NCI-H69 (cell line): ENCODE measurements at regions not wholly inside any gene's neighbourhood (a gene's known extent, or its start where the extent isn't known, plus 50 kb on each side); places are given as distances from the start of the nearest gene placed in this dataset.
"Not testable (repeated sequence)": the region's sequence is repeated elsewhere in the genome, so short reads cannot be mapped to it uniquely, and the experiment has no call there.

Source experiments
- DNase-seq: peaks from one replicate; lab custom pipeline; 2025; lab: John Stamatoyannopoulos, UW

GRCh38 chr22:40094485-40094884 is 83.2 kb upstream of the TNRC6B start:
- DNase-seq: no peak

GRCh38 chr22:40099887-40100286 is 77.8 kb upstream of the TNRC6B start:
- DNase-seq: not testable (repeated sequence)

- no peak for DNase-seq
These were observed 72.0 kb upstream of the TNRC6B start for GRCh38 chr22:40105755-40106154.

GRCh38 chr22:40107244-40107643 is 70.5 kb upstream of the TNRC6B start:
- no peak for DNase-seq

- DNase-seq: no peak
These were observed 69.8 kb upstream of the TNRC6B start for GRCh38 chr22:40107851-40108378.

GRCh38 chr22:40108396-40108795 is 69.3 kb upstream of the TNRC6B start:
- DNase-seq: no peak

GRCh38 chr22:40108926-40109325 is 68.8 kb upstream of the TNRC6B start:
- DNase-seq: not testable (repeated sequence)

GRCh38 chr22:40111451-40111850 is 66.3 kb upstream of the TNRC6B start:
- no peak for DNase-seq

GRCh38 chr22:40112595-40112994 is 65.1 kb upstream of the TNRC6B start:
- no peak for DNase-seq

- DNase-seq: no peak
These were observed 64.0 kb upstream of the TNRC6B start for GRCh38 chr22:40113696-40114095.

- no peak for DNase-seq
These were observed 63.3 kb upstream of the TNRC6B start for GRCh38 chr22:40114411-40114810.

GRCh38 chr22:40116496-40117200 is 61.1 kb upstream of the TNRC6B start:
- DNase-seq: no peak

GRCh38 chr22:40118979-40119378 is 58.7 kb upstream of the TNRC6B start:
- DNase-seq: no peak

- DNase-seq: no peak
These were observed 56.9 kb upstream of the TNRC6B start for GRCh38 chr22:40120848-40121247.

- DNase-seq: no peak
These were observed 56.3 kb upstream of the TNRC6B start for GRCh38 chr22:40121461-40121860.

GRCh38 chr22:40122792-40123191 is 54.9 kb upstream of the TNRC6B start:
- DNase-seq: no peak

- DNase-seq: peak; percentile 14
These were observed 54.3 kb upstream of the TNRC6B start for GRCh38 chr22:40123387-40123786.
